ENCODE measurements at regions not wholly inside any gene's neighbourhood (a gene's known extent, or its start where the extent isn't known, plus 50 kb on each side); places are given as distances from the start of the nearest gene placed in this dataset.
"Not testable (repeated sequence)": the region's sequence is repeated elsewhere in the genome, so short reads cannot be mapped to it uniquely, and the experiment has no call there.

GRCh38 chr11:39630365-39630764 lies 1829.1 kb downstream of the LRRC4C start (continued):
- no peak for TF ChIP-seq ZSCAN5A (tag by site-specific recombination; IDR thresholded peaks at IDR 0.05)
- TF ChIP-seq ZNF398 (tag by site-specific recombination; IDR thresholded peaks at IDR 0.05) = no peak
- TF ChIP-seq ZNF394 (tag by site-specific recombination; IDR thresholded peaks at IDR 0.05; ENCODE audit: borderline replicate concordance) = no peak
- no peak for TF ChIP-seq ZNF658 (tag by site-specific recombination; IDR thresholded peaks at IDR 0.05)
- no peak for TF ChIP-seq ZNF157 (tag by site-specific recombination; IDR thresholded peaks at IDR 0.05)

GRCh38 chr11:39628311-39628710 lies 1831.1 kb downstream of the LRRC4C start:
- Histone ChIP-seq H3K27ac (ENCODE audit: extremely low read depth, low read depth, low read length) (no peak overlapping the region), H3K9me3 (ENCODE audit: control insufficient read depth, insufficient read depth, low read depth, low read length) (no peaks in the 10 kb centered on the region), H3K4me3 (ENCODE audit: low read depth, low read length) (no peak overlapping the region), H3K4me1 (ENCODE audit: control insufficient read depth, insufficient read depth, low read length) (no peaks in the 10 kb centered on the region), H3K36me3 (ENCODE audit: control insufficient read depth in 2 of 2, insufficient read depth in 1 of 2, low read length in 2 of 2) (no peaks in the 10 kb centered on the region)
- ChIA-PET CTCF (no interaction called here), POLR2A (no interaction called here)
- TF ChIP-seq PBX3 (CRISPR knock-in tag; IDR thresholded peaks at IDR 0.05) = no peak
- no peak for TF ChIP-seq ZNF354C (tag by site-specific recombination; IDR thresholded peaks at IDR 0.05; ENCODE audit: borderline replicate concordance, low read depth)
- TF ChIP-seq ZNF776 (tag by site-specific recombination; IDR thresholded peaks at IDR 0.05; ENCODE audit: borderline replicate concordance) = no peak
- no peak for TF ChIP-seq TRIM28 (IDR thresholded peaks at IDR 0.05; ENCODE audit: borderline replicate concordance, low read length)
- no peak for TF ChIP-seq ZSCAN23 (tag by site-specific recombination; IDR thresholded peaks at IDR 0.05)
- no peak for TF ChIP-seq KLF8 (tag by site-specific recombination; IDR thresholded peaks at IDR 0.05)
- TF ChIP-seq GLI4 (tag by site-specific recombination; IDR thresholded peaks at IDR 0.05) = no peak
- TF ChIP-seq FEZF1 (tag by site-specific recombination; IDR thresholded peaks at IDR 0.05) = no peak
- no peak for TF ChIP-seq KLF7 (tag by site-specific recombination; IDR thresholded peaks at IDR 0.05; ENCODE audit: borderline replicate concordance)
- no peak for TF ChIP-seq ZNF19 (tag by site-specific recombination; IDR thresholded peaks at IDR 0.05; ENCODE audit: low read depth)
- TF ChIP-seq ZNF473 (tag by site-specific recombination; IDR thresholded peaks at IDR 0.05) = no peak
- TF ChIP-seq ZBTB6 (tag by site-specific recombination; IDR thresholded peaks at IDR 0.05) = no peak
- TF ChIP-seq SCRT1 (tag by site-specific recombination; IDR thresholded peaks at IDR 0.05; ENCODE audit: borderline replicate concordance) = no peak

GRCh38 chr11:39620309-39620708 lies 1839.1 kb downstream of the LRRC4C start:
- H3K4me1 ChIP-seq (ENCODE audit: control insufficient read depth, insufficient read depth, low read length); H3K36me3 ChIP-seq (ENCODE audit: control insufficient read depth in 2 of 2, insufficient read depth in 1 of 2, low read length in 2 of 2); H3K27ac ChIP-seq (ENCODE audit: extremely low read depth, low read depth, low read length); H3K4me3 ChIP-seq (ENCODE audit: low read depth, low read length); POLR2A ChIA-PET; H3K9me3 ChIP-seq (ENCODE audit: control insufficient read depth, insufficient read depth, low read depth, low read length): not testable (repeated sequence)
- CTCF ChIA-PET = interaction anchor here (0.7 kb wide), 1 partner anchor 10 kb away, joined by 6 read pairs; no protein-coding TSS in a partner anchor

All from HEK293 (cell line).